ENCODE measurements at regions not wholly inside any gene's neighbourhood (a gene's known extent, or its start where the extent isn't known, plus 50 kb on each side); places are given as distances from the start of the nearest gene placed in this dataset.

DNA sequence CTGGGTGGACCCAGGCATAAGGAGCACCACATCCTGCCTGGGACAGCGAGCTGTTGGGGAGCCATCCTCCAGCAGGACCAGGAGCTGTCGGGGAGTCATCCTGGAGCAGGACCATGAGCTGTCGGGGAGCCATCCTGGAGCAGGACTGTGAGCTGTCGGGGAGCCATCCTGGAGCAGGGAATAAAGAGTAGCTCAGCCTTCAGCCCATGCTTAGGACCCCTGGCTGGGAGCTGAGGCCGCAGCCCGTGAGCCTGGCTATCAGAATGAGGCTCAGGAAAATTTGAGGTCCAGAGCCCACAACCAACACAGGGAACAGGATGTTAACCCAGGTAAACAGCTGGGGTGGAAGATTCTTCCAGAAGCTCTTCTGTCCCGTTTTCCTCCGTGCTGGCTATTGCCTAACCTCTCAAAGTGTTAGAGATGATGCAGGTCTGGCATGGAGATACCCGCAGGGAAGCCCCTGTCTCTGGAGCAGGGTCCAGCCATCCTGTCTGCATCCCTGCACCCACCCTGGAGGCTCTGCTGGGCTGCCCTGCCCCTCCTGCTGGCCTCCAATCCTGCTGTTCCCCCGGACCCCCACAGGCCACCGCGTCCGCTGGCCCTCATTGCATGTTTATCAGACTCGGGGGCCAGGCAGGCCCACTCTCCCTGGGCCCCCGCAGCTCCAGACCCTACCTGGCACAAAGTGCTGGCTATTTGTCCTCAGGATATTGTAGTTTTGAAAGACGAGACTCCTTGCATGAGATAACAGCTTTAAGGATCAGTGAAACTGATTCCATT, 243.5 kb upstream of the MYT1L start:
- TF ChIP-seq, protein P1, sequence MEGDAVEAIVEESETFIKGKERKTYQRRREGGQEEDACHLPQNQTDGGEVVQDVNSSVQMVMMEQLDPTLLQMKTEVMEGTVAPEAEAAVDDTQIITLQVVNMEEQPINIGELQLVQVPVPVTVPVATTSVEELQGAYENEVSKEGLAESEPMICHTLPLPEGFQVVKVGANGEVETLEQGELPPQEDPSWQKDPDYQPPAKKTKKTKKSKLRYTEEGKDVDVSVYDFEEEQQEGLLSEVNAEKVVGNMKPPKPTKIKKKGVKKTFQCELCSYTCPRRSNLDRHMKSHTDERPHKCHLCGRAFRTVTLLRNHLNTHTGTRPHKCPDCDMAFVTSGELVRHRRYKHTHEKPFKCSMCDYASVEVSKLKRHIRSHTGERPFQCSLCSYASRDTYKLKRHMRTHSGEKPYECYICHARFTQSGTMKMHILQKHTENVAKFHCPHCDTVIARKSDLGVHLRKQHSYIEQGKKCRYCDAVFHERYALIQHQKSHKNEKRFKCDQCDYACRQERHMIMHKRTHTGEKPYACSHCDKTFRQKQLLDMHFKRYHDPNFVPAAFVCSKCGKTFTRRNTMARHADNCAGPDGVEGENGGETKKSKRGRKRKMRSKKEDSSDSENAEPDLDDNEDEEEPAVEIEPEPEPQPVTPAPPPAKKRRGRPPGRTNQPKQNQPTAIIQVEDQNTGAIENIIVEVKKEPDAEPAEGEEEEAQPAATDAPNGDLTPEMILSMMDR (IDR thresholded peaks at IDR 0.05; ENCODE audit: low read depth, low read length) = no peak
- no peak for TF ChIP-seq EZH2phosphoT487 (IDR thresholded peaks at IDR 0.05; ENCODE audit: low read depth)
